ENCODE measurements at regions not wholly inside any gene's neighbourhood (a gene's known extent, or its start where the extent isn't known, plus 50 kb on each side); places are given as distances from the start of the nearest gene placed in this dataset.
"Not testable (repeated sequence)": the region's sequence is repeated elsewhere in the genome, so short reads cannot be mapped to it uniquely, and the experiment has no call there.

DNA sequence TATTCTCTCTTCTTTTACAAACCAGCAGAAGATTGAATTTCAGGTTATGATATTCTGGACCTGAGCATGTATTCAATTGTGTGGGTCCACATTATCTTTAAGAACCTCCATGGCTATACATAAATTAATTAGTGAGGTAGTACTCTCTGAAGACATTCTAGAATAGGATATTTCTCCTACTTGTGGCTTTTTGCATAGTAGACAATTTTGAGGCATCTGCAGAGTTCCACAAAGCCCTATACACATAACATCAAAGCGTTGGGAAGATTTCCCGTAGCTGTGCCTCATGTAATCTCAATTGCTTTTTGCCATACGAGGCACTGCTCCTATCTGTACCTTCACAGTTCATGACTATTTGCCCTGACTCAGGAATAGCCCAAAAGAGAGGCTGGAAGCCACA, 395.4 kb upstream of the RGS17 start:
- no peak for DNase-seq

DNA sequence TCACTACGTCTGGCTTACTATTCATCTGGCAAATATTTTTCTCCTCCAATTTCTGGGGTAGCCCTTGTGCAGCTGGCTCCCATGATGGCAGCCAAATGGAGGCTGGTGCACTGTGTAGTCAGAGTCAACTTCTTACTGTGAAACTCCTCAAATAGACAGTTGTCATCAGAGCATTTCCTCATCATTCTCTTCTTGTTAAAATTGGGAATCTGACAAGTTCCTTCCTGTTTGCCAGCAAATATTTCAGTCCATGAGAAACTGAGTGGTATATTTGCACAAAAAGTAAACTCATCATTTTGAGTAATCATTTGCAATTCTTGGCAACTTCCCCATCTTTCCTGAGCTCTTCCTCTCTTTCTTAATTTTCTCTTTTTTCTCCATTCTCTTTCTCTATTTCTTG, 394.9 kb upstream of the RGS17 start:
- DNase-seq: no peak

- no peak for DNase-seq
Measured at GRCh38 chr6:153523390-153523789, 392.3 kb upstream of the RGS17 start.

DNA sequence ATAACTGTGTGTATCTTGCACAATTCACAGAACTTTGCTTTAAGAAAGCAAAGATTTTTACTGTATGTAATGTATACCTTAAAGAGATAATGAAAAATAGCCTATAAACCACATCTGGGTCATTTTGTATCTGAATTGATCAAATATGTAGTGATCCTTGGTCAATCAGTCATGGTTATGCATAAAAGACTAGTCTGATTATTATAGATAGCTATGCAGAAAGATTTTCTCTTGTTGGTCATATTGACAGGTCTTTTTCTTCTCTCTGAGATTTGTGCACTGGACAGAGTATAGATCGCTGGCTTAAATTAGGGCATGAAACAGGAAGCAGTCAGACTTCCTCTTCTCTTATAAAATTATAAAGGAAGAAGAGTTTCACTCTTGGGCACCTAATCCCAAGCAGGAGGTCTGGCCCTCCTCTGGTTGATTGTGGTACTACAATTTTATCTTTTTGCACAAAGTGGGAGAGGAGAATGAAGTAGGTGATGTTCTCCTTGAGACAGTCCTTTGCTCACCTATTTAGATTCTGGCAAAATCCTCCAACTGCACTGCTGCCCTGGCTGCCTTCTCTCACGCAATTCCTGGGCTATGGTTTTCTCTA, 380.9 kb upstream of the RGS17 start:
- no peak for DNase-seq

GRCh38 chr6:153503810-153504209, 372.7 kb upstream of the RGS17 start:
- no peak for DNase-seq

DNA sequence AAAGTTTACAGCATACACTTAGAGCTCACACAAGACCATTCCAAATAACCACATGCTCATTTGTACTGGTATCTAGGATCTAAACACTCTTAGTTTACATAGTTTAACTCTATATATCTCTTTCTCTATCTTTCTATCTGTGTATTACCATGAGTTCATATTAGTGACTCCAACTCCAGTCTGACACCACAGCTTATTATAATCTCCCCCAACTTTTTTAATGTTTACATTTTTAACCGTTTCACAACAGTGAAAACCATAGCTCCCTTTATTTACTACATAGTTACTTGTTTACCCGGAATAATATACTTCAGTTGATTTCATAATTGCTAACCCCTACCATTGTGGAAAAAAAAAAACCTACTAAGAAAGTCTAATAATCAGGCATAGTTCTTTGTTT, 362.4 kb upstream of the RGS17 start:
- no peak for DNase-seq

- DNase-seq: no peak
Measured at GRCh38 chr6:153489479-153489878, 358.4 kb upstream of the RGS17 start.

DNA sequence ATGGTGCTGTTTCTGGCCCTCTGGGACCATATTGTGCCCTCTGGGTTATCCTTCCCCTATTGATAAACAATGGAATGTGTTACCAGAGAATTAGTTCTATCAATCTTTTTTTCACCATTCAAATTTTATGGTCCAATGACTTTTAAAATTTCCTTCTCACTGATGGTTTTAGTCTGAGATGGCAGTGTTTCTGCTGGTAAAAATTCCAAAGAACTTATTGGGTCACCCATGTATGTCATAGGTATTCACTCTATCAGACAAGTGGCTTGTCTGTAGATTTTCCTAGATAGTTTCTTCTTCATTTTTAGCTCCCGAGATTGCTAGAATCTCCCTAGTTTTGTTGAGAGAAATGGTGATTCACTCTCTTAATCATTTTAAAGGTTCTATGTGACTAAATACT, 357.2 kb upstream of the RGS17 start:
- DNase-seq: no peak

DNA sequence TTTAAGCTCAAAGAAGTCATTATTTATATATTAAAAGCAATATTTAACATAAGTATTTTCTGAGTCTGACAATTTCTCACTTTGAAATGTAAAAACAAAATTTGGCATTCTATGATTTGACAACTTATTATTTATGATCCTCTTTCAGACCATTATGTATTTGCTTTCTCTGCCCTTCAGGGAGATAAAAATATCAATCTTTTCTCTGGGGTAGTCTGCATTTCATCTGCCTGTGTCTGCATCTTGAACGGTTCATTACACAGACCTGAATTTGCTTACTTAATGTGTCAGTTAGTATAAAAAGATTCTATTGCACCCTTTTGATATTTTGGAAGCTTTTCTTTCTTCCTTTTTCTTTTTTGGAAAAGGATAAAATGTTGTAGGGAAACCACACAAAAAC, 354.0 kb upstream of the RGS17 start:
- no peak for DNase-seq

DNA sequence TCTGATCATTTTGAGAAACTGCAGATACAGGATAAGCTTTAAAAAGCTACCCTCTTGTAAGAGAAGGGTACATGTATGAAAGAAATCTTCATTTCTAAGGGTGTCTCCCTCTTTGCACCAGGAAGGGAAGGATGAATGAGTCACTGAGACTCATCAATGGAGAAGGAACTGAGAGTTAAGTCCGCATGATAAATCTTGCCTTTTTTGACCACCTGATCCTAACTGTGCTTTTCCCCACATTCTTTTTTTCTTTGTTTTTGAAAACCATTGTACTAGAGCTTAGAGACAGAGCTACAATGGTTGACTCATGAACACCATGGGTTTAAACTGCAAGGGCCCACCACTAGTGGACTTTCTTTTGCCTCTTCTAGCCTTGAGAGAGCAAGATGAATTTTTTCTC, 353.0 kb upstream of the RGS17 start:
- DNase-seq: no peak

GRCh38 chr6:153476243-153476642, 345.2 kb upstream of the RGS17 start:
- DNase-seq: no peak

DNA sequence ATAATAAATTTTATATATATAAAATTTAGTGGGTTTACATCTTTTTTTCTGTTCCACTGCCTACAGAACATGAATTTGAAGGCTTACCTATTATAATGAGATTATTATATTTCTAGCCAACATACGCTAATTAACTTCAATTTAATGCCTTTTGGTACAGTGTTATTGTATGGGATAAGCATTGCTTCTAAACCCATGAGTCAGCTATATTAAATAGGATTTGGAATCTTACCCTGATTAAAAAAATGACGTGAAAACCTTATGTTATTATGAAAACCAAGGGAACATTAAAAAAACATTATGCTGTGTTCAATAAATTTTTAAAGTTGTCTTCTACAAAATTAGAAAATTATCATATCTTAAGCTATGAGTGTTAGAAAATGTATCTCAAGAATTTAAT, 334.0 kb upstream of the RGS17 start:
- DNase-seq: no peak

GRCh38 chr6:153449279-153449678, 318.2 kb upstream of the RGS17 start:
- no peak for DNase-seq

DNA sequence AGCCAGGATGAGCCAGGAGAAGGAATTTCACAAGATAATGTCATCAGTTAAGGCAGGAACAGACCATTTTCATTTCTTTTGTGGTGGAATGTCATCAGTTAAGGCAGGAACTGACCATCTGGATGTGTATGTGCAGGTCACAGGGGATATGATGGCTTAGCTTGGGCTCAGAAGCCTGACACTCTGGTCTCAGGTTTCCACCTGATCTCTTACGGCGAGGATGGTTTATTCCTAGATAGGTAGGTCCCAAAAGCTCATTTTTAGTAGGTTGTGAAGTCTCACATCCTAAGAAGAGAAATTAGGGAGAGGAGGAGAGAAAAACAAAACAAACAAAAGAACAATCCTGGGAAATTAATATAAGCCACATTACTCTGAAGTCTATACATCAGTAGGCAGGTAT, 311.7 kb upstream of the RGS17 start:
- DNase-seq: not testable (repeated sequence)

DNA sequence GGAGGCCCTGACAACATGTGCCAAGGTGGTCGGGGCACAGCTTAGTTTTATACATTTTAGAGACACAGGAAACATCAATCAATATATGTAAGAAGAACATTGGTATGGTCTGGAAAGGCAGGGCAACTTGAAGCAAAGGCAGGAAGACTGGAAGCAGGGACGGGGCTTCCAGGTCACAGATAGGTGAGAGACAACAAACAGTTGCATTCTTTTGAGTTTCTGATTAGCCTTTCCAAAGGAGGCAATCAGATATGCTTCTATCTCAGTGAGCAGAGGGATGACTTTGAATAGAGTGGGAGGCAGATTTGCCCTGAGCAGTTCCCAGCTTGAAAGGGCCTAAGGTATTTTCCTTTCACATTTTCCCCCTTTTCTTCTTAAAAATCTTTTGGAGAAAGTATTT, 311.0 kb upstream of the RGS17 start:
- DNase-seq: no peak

DNA sequence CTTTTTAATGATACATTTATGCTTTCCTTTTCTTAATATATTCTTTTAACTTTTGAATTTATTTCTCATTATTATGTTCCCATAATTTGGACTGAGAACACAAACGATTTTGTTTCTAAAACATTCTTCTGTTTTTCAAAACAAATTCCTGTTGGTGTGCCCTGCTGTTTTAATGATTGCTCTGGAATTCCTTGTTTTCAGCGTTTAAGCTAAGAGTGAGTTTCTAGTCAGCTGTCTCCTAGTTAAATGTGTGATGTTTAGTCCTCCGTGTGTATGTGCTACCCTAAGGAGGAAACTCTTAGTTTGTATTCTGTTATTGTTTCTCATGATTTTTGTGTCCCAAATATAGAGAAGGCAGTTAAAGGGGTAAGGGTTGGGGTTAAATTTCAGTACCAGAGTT, 306.1 kb upstream of the RGS17 start:
- no peak for DNase-seq

- DNase-seq: no peak
Measured at GRCh38 chr6:153436351-153436750, 305.3 kb upstream of the RGS17 start.

- DNase-seq: no peak
Measured at GRCh38 chr6:153435787-153436186, 304.7 kb upstream of the RGS17 start.

GRCh38 chr6:153425536-153425935, 294.5 kb upstream of the RGS17 start:
- DNase-seq: no peak

- DNase-seq: no peak
Measured at GRCh38 chr6:153424719-153425400, 293.8 kb upstream of the RGS17 start.

- DNase-seq: no peak
Measured at GRCh38 chr6:153412519-153412918, 281.4 kb upstream of the RGS17 start.

DNA sequence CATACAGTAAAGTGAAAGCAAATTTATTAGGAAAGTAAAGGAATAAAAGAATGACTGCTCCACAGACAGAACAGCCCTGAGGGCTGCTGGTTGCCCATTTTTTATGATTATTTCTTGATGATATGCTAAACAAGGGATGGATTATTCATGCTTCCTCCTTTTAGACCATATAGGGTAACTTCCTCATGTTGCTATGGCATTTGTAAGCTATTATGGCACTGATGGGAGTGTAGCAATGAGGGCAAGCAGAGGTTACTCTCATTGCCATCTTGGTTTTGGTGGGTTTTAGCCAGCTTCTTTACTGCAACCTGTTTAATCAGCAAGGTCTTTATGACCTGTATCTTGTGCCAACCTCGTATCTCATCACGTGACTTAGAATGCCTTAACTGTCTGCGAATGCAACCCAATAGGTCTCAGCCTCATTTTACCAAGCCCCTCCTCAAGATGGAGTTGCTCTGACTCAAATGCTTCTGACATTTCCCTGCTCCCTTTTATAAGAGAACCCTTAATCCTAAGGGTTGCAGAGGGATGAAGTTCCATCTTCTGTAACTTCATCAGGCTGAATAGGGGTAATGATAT, 280.1 kb upstream of the RGS17 start:
- DNase-seq: no peak

- DNase-seq: no peak
Measured at GRCh38 chr6:153405931-153406330, 274.8 kb upstream of the RGS17 start.

GRCh38 chr6:153401751-153402150, 270.7 kb upstream of the RGS17 start:
- no peak for DNase-seq

- no peak for DNase-seq
Measured at GRCh38 chr6:153392156-153392555, 261.1 kb upstream of the RGS17 start.

Data from stimulated activated CD4-positive, alpha-beta T cell treated with anti-CD3 and anti-CD28 coated beads, Interleukin-2, amount 100 ng/mL, for 48 hours (primary cell).